Occipital lobe (tissue), 1 donor: ENCODE measurements at regions not wholly inside any gene's neighbourhood (a gene's known extent, or its start where the extent isn't known, plus 50 kb on each side); places are given as distances from the start of the nearest gene placed in this dataset.

Experiments
- DNase-seq: peaks from one replicate; lab custom pipeline; 2025; lab: John Stamatoyannopoulos, UW

DNA sequence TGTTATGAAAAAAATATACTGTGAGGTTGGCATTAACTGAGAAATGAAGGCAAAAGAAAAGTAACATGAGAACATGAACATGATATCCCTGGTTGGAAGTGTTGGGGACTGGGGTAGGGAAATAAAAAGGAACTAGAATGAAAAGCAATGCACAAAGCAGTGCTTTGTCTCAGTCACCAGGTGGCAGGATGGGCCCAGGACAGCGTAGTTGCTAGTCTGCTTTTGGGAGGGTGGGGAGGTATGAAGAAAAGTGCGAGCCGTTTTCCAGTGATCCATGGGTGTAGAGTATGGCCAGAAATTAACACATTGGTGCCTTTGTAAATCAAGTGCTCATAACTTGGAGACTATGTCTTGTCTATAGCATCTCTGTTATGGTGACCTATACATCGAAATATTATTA lies 662.5 kb upstream of the SALL1 start:
- DNase-seq, result no peak

GRCh38 chr16:51812945-51813344 lies 661.9 kb upstream of the SALL1 start:
- DNase-seq, result no peak

DNA sequence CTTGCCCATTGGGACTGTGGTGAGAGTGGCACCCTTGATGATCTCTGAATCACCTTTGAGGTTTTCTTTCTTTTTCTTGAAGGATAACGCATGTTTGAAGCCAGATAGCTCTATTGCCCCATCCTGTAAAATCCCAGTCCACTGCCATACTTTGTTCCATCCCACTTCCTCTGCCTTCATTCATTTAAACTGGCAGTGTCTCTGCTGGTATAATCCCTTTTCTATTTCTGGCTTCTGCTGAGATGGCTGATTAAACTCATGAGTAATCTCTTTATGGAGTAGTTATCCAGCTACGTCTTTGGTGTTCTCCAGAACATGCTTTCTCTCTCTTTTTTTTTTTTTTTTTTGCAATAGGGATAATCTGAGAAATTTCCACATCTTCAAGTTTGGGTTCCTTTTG lies 656.5 kb upstream of the SALL1 start:
- DNase-seq, result no peak

- no peak for DNase-seq
Measured at GRCh38 chr16:51801635-51802034, 650.6 kb upstream of the SALL1 start.

- DNase-seq, result no peak
Measured at GRCh38 chr16:51797669-51798259, 646.7 kb upstream of the SALL1 start.

DNA sequence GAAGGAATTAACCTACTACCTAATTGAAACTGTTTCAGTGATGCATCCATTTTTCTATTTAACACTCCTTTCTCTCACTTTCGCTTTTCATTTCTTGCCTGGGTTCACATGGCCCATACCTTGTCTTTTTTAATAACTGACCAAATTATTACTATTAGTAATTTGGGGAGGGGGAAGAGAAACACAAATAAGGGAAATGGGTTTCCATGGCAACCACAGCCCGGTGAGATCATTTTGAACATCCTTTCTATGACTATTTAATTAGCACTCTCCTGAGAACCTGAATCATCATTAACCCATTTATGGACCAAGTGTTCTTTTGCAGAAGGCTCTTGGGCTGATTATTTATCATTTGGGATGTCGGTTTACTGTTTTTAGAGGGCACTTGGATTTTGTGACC lies 628.2 kb upstream of the SALL1 start:
- DNase-seq, result no peak

DNA sequence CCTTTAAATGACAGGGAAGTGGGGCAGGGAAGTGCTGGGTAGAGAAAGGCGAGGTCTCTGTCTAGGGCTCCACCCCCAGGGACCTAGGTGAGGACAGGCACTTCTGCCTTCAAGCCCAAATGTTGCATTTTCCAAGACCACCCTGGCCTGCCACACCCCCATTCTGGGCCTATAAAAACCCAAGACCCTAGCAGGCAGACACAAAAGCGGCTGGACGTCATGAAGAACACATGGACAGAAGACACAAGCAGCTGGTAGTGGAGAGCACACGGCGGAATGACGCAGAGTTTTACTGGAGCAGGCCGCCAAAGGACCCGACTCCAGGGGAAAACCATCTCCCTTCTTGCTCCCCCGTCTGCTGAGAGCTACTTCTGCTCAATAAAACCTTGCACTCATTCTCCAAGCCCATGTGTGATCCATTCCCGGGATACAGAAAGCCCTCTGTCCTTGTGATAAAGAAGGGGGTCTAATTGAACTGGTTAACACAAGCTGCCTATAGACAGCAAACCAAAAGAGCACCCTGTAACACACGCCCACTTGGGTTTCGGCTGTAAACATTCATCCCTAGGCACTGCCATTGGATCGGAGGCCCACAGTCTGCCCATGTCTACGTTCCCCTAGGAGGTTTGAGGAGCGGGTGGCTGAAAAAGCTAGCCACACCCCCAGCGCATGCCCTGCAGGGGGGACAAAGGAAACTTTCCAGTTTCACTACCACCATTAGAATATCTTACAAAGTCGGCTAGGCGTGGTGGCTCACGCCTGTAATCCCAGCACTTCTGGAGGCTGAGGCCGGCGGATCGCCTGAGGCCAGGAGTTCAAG lies 622.2 kb upstream of the SALL1 start:
- DNase-seq, result no peak

DNA sequence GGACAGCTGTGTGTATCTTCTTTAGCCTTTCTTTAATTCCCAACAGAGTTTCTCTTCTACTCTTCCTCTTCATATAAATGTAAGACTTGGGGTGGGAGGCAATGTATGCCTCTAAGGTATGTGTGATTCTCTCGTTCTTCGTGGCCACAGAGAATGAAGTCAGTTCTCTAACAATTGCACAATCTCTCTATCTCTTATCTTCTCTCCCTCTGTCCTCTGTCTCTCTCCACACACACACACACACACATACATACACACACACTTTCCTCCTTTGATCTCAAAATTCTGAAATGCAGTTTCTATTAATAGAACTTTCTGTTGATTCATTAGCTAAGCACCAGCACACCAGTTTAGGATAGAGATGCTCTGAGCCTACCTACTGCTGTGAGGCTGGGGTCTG lies 615.7 kb upstream of the SALL1 start:
- no peak for DNase-seq

DNA sequence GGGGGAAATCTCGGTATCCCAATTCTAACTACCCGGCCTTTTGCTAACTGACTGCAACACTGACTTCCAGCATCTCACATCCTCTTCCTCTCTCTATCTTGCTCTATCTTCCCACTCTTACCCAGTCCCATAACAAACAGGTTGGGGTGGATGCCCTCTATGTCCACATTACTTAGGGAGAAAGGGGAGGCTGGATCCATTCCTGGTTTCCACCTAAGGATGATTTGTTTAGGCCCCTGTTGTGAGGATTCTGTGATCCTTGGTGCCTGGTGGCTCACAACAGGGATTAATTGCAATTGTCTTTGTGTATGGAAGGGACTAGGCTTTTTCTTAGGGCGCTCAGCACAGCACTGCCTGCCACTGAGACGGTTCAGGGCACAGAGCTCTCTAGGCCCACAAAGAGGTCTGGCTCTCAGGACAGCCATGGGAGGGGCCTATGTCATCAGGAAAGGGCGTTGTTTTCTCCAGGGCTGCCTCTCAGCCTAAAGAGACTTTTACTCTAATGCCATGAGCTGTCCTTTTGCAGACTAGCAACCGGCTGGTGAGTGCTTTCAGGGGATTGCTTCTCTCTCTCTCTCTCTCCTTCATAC lies 612.1 kb upstream of the SALL1 start:
- DNase-seq, result no peak

DNA sequence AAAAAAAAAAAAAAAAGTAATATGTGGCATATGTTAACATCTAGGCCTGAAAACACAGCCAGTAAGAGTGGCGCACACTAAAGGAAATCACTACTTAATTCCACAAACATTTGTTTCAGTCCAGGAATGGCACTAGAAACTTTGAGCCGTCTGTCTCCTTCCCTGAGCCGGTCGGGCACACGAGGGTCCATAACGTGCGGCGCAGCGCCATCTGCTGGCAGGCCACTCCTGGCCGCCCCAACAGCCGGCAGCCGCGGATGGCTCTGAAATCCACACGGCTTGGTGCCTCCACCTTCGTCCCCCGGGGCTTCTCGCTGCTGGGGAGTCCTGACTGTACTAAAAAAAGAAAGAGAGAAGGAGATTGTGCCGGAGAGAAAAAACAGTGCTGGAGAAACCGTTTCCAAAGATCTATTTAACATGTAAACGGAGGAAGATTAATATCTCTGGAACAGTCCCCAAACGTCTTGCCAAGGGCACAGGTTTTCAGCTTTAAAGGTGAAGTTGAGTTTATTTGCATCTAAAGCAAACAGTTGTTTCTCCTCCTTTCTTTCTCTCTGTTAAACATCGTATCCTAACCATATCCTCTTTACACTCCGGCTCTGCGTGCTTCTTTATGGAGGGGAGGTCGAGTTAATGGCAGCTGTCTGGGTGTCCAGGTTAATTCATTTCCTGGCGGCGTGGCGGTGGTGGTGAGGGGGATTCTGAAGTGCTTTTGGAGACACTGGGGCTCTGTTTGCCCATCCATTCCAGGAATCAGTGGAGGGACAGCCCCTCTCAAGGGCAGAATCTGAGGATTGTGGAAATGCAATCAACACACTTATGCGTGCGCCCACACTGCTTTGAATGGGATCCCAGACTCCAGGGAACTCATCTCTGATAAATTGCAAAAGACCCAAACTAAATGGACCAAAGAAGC lies 611.3 kb upstream of the SALL1 start:
- DNase-seq, result peak; percentile 67

DNA sequence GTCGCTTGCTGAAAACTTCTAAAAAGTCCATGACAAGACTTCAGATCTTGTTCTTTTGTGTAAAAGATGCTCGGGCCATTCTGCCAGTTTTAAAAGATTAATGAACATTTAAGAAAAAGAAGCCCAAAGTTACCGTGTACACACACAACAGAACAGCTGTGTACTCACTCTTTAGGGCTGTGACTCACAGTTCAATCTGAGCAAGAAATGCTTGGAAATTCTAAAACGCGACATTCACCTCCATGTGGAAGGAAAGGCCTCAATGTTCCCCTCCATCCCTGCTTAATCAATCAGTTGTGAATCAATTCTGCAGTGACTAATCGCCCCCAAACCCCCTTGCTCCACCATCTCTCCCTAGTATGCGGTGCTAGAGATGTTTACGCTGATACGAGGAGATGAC lies 609.9 kb upstream of the SALL1 start:
- no peak for DNase-seq

DNA sequence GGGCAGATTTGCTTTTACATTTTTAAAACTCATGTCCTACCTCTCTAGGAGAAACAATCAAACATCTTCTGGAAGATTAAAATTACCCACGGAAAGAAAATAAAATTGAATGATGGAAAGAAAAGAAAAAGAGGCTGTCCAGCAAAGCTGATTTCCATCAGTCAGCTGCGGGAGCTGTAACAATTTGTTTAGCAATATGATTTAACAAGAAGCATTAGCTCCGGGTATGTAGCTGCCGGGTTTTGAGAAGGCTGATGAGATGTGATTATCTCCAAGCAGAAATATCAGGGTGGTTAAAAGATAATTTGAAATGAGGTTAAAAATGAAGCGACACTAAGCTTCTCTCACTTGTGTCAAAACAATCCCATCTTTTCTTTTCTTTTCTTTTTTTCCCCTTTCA lies 608.9 kb upstream of the SALL1 start:
- no peak for DNase-seq

GRCh38 chr16:51759329-51759728 lies 608.3 kb upstream of the SALL1 start:
- no peak for DNase-seq

DNA sequence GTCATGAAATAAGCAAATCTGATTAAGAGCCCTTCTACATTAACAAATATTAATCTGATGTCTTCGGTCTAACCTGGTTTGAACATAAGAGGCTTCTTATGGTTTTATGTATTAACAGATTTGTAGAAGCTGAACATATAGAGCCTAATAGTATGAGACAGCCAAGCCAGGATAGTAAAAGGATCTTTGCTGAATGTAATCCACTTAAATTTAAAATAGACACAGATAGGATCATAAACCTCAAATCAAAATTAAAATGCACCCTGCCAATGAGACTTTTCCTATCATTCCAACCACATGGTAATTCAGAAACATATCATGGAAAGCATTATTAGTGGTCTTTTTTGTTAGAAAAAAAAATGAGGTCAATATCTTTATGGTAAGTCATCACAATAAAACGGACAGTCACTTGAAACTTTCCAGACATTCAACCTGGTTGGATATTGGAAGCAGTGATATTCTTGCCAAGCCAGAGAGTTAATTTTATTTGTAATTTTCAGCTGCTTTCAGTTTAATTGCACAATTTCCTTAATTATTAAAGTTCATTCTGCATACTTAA lies 606.9 kb upstream of the SALL1 start:
- no peak for DNase-seq

GRCh38 chr16:51757505-51757904 lies 606.4 kb upstream of the SALL1 start:
- DNase-seq, result no peak

DNA sequence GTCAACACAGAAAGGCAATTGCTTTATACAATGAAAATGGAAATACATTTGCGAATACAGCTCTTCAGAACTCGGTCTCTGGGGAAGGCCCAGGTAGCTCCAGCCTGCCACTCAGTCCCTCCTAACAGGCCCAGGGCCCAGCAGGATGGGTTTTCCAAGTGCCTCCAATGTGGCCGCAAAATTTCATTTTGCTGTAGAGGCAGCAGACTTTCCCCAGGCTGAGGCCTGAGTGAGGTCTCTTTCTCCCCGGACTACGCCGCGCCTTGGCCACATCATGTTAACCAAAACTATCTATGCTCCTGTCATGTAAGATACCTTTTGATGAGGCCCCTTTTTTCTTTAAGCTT lies 606.0 kb upstream of the SALL1 start:
- DNase-seq, result no peak

DNA sequence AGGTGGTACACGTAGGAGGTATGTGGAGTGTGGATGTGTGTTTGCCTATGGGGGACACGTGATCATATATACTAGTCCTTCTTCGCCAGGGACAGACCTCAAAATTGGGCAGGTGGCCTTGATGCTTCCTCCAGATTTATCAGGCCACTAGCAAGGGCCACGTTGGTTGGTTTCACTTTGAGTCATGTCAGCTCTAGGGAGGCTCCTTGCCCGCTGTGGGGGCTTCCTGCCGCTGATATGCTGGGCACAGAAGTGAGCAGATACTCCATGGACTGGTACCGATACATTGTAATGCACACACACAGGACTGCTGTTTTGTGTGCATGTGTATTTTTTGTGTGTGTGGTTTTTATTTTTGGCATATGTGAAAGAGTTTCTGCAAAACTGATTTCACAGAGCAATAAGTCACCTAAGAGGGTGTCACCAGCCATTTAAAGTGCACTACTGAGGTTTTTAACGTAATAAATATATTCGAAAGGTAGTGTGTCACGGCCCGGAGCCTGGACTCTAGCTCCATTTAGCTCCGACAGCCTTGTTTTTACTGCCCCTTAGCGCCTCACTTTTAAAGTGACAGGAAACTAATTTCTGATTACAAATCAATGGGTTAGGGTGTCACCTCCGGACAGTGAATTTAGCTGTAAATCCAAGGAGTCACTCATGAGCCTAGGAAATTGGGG lies 605.5 kb upstream of the SALL1 start:
- no peak for DNase-seq

- no peak for DNase-seq
Measured at GRCh38 chr16:51755577-51756355, 604.7 kb upstream of the SALL1 start.

DNA sequence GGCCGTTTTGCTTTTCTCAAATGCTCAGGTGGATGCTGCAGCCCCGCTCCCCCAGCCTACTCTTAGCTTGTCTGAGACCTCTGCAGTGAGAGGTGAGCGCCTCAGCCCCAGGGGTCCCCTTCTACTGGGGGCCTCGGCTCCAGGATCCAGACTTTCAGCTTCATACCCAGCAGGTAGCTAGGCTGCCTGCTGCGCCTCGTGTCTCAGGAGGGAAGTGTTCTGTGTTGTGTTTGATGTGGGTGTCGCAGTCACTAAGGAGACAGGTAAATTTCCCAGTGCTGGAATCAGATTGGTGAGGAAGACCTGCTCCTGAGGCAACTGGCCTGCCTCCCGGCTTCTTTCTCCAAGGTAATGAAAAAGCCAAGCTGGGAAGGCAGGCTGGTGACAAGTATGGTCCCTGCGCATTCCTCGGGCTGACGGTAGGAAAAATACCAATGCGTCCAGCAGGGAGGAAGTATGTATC lies 604.0 kb upstream of the SALL1 start:
- no peak for DNase-seq

- DNase-seq, result no peak
Measured at GRCh38 chr16:51753467-51754127, 602.5 kb upstream of the SALL1 start.
